ENCODE measurements at regions not wholly inside any gene's neighbourhood (a gene's known extent, or its start where the extent isn't known, plus 50 kb on each side); places are given as distances from the start of the nearest gene placed in this dataset.

DNA sequence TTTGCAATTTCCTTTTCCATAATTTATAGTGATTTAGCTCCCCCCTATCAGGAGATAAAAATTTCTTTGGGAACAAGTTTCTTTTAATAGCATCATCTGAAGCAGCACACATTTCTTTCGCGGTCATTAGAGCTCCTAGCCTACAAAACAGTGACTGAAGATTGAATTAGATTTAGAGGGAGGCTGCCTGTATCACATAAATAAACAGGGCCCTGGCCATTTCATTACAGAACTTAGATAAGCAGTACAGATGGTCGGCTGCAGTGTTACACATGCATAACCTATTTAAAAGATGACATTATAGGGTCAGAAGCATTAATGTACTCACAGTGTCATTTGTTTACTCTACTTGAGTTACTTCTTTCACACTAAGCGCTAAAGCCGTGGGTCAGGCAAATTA lies 81.4 kb upstream of the SLC25A26 start:
- TF ChIP-seq, protein P1, sequence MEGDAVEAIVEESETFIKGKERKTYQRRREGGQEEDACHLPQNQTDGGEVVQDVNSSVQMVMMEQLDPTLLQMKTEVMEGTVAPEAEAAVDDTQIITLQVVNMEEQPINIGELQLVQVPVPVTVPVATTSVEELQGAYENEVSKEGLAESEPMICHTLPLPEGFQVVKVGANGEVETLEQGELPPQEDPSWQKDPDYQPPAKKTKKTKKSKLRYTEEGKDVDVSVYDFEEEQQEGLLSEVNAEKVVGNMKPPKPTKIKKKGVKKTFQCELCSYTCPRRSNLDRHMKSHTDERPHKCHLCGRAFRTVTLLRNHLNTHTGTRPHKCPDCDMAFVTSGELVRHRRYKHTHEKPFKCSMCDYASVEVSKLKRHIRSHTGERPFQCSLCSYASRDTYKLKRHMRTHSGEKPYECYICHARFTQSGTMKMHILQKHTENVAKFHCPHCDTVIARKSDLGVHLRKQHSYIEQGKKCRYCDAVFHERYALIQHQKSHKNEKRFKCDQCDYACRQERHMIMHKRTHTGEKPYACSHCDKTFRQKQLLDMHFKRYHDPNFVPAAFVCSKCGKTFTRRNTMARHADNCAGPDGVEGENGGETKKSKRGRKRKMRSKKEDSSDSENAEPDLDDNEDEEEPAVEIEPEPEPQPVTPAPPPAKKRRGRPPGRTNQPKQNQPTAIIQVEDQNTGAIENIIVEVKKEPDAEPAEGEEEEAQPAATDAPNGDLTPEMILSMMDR (IDR thresholded peaks at IDR 0.05; ENCODE audit: insufficient read depth, low read length, poor library complexity, severe bottlenecking): no peak
- no peak for DNase-seq (ENCODE audit: extremely low read depth, insufficient read length)
- no peak overlapping the region for H3K4me3 ChIP-seq (replicated peaks; ENCODE audit: low read depth, low read length)
- H3K36me3 ChIP-seq (ENCODE audit: control insufficient read depth, insufficient read depth, low read length): no peaks in the 10 kb centered on the region
- no peaks in the 10 kb centered on the region for H3K27me3 ChIP-seq (replicated peaks; ENCODE audit: control insufficient read depth, insufficient read depth, low read length)

DNA sequence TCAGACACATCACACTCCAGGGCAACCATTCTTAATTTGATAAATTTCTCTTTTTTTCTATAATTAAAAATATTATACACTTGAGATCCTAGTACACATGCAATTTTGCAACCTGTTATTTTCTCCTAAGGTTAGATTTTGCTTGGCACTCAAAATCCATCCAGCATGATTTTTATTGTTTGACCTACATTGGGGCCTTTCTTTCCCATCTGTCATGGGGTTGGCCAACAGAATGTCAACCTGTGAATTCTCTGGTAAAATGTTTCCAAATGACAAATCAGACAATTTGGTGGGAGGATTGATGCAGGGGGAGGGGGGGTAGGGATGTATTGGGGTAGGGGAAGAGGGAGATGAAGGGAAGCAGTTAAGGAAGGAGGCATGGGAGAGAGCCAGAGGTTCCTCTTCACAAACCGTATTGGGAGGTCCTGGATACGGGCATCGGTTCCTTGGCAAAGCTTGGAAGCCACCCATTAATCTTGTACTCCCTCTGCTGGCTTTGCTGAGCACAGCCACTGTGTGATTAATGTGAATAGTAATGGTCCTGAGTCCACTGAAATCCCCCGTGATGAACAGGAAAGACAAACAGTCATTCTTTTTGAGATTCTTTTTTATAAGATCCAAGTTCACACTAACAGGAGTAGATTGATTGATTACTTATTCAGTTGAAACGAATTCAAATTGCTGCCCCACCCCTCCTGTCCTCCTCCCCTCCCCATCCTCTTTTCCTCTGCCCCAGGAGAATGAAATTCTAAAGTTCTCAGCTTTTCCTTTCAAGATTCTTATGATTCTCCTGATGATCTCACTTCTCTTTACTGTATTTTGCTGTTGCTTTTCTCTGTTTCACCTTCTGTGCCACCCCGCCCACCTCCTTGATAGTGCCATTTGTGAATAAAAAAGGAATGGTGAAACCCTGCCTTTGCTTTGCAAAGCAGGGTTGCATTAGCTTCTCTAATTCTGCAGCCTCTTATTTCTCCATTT lies 82.2 kb upstream of the SLC25A26 start:
- Histone ChIP-seq H3K4me3 (replicated peaks; ENCODE audit: low read depth, low read length) (no peak overlapping the region), H3K36me3 (ENCODE audit: control insufficient read depth, insufficient read depth, low read length) (no peaks in the 10 kb centered on the region), H3K27me3 (replicated peaks; ENCODE audit: control insufficient read depth, insufficient read depth, low read length) (no peaks in the 10 kb centered on the region)
- TF ChIP-seq, protein P1 (IDR thresholded peaks at IDR 0.05; ENCODE audit: insufficient read depth, low read length, poor library complexity, severe bottlenecking): peak; percentile 61
- peak; percentile 13 for DNase-seq (ENCODE audit: extremely low read depth, insufficient read length)

DNA sequence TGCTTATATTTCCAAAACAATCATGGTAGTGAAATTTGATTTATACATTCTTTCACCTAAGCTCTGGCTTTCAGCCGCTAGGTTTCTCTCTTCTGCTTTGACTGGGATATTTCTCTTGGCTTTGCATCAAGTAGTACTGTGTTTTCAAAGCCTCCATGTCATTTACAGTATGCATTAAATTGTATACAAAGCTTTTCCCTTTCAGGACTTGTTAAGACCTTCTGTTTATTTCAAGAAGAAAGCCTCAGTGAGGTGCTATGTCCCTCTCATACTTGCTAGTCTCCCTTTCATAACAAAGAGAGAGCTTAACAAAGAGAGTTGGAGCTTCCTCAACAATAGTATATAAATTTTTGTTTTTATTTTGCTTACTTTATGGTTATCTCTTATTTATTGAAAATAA lies 84.2 kb upstream of the SLC25A26 start:
- no peak for DNase-seq (ENCODE audit: extremely low read depth, insufficient read length)
- no peaks in the 10 kb centered on the region for H3K27me3 ChIP-seq (replicated peaks; ENCODE audit: control insufficient read depth, insufficient read depth, low read length)
- no peak overlapping the region for H3K4me3 ChIP-seq (replicated peaks; ENCODE audit: low read depth, low read length)
- H3K36me3 ChIP-seq (ENCODE audit: control insufficient read depth, insufficient read depth, low read length): no peaks in the 10 kb centered on the region
- TF ChIP-seq, protein P1 (IDR thresholded peaks at IDR 0.05; ENCODE audit: insufficient read depth, low read length, poor library complexity, severe bottlenecking): no peak

DNA sequence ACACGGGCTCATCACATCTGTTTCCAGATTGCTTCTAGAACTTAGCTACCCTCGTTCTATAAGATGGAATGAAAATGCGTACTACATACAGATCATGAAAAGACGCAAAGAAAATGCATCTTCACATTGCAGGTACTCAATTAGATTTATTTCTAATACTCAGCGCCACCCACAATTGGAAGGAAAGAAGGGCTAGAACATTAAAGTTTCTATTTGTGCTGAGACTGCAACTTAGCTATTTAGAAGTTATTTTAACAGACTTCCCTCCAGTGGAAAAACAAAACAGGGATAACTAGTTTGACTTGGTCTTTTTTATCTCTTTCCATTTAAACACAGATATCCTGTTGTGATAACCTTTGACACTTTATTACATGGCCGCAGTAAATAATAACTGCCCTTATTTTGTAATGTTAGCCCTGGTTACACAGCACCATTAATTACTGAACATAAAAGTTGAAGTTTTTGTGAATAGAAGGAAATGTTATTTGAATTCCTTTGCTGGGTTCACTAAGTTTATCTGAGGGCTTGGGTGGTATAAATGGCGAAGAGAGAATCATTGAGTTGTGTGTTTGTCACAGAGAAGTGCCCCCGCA lies 86.9 kb upstream of the SLC25A26 start:
- TF ChIP-seq, protein P1 (IDR thresholded peaks at IDR 0.05; ENCODE audit: insufficient read depth, low read length, poor library complexity, severe bottlenecking): no peak
- no peaks in the 10 kb centered on the region for H3K36me3 ChIP-seq (ENCODE audit: control insufficient read depth, insufficient read depth, low read length)
- DNase-seq (ENCODE audit: extremely low read depth, insufficient read length): no peak
- H3K27me3 ChIP-seq (replicated peaks; ENCODE audit: control insufficient read depth, insufficient read depth, low read length): no peaks in the 10 kb centered on the region
- H3K4me3 ChIP-seq (replicated peaks; ENCODE audit: low read depth, low read length): no peak overlapping the region

DNA sequence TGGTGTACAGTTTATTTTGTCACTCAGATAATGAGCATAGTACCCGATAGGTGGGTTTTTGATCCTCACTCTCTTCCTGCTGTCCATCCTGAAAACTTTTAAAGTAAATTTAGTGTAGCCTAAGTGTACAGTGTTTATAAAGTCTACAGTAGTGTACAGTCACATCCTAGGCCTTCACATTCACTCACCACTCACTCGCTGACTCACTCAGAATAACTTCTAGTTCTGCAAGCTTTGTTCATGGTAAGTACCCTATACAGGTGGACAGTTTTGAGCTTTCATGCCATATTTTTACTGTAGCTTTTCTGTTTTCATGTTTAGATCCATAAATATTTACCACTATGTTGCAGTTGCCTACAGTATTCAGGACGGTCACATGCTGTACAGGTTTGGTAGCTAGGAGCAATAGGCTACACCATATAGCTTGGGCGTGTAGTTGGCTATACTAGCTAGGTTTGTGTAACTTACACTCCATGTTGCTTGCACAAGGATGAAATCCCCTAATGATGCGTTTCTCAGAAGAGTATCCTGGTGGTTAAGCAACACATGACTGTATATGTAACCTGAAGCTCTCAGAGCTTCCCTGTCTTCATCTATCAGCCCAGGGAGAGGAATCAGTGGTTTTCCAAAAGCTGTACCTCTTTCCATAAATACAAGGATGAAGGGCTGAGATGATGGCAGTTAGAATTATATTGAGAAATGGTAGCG lies 87.6 kb upstream of the SLC25A26 start:
- H3K4me3 ChIP-seq (replicated peaks; ENCODE audit: low read depth, low read length): no peak overlapping the region
- H3K36me3 ChIP-seq (ENCODE audit: control insufficient read depth, insufficient read depth, low read length): no peaks in the 10 kb centered on the region
- H3K27me3 ChIP-seq (replicated peaks; ENCODE audit: control insufficient read depth, insufficient read depth, low read length): no peaks in the 10 kb centered on the region
- DNase-seq (ENCODE audit: extremely low read depth, insufficient read length): no peak
- TF ChIP-seq, protein P1 (IDR thresholded peaks at IDR 0.05; ENCODE audit: insufficient read depth, low read length, poor library complexity, severe bottlenecking): no peak
